Skeletal muscle satellite cell (primary cell): ENCODE measurements at regions not wholly inside any gene's neighbourhood (a gene's known extent, or its start where the extent isn't known, plus 50 kb on each side); places are given as distances from the start of the nearest gene placed in this dataset.

ENCODE experiments used
- H3K27me3 ChIP-seq: 2 replicates; pipeline ENCODE4 v1.7.0; 2013; ENCODE audit warnings: low read length; ENCODE audit not compliant: control insufficient read depth, insufficient read depth
- H3K36me3 ChIP-seq: 2 replicates; pipeline ENCODE4 v1.7.0; 2013; ENCODE audit warnings: mild to moderate bottlenecking, control low read depth, low read length; ENCODE audit not compliant: insufficient read depth
- H3K4me1 ChIP-seq: 2 replicates; pipeline ENCODE4 v1.7.0; 2013; ENCODE audit warnings: low read length; ENCODE audit not compliant: control insufficient read depth, insufficient read depth
- H3K4me2 ChIP-seq: 2 replicates; pipeline ENCODE4 v1.7.0; 2013; ENCODE audit warnings: mild to moderate bottlenecking, low read length
- H3K4me3 ChIP-seq: 2 replicates; pipeline ENCODE4 v1.7.0; 2013; ENCODE audit warnings: low read length
- H3K9ac ChIP-seq: 2 replicates; pipeline ENCODE4 v1.7.0; 2013; ENCODE audit warnings: mild to moderate bottlenecking, low read depth, low read length, moderate library complexity
- H3K9me3 ChIP-seq: replicated peaks from 2 replicates; pipeline ENCODE4 v1.7.0; 2013; ENCODE audit warnings: mild to moderate bottlenecking, control low read depth, low read length

GRCh38 chr3:117322866-117323265, 613.3 kb downstream of the TUSC7 start:
- no peaks in the 10 kb centered on the region for H3K36me3 ChIP-seq
- no peaks in the 10 kb centered on the region for H3K9me3 ChIP-seq
- no peak overlapping the region for H3K9ac ChIP-seq
- no peak overlapping the region for H3K4me3 ChIP-seq
- no peaks in the 10 kb centered on the region for H3K4me1 ChIP-seq
- no peak overlapping the region for H3K4me2 ChIP-seq
- peaks cover 2% of the 10 kb centered on the region for H3K27me3 ChIP-seq

DNA sequence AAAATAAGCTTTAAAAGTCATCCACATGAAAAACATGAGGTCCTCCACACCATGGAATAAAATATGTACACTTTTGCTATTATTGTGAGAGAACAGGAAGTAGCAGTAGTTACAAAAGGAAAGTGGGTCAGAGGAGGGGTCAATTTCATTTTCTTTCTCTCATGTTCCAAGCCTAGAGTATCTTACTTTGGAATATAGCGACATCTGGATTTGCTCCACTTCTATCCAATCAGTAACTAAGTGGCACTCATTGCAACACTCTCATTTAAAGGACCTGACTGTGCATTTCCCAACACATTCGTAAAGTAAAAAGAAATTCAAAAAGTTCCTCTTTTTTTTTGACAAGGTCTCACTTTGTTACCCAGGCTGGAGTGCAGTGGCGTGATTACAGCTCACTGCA, 637.3 kb downstream of the TUSC7 start:
- no peaks in the 10 kb centered on the region for H3K36me3 ChIP-seq
- peaks cover under 1% of the 10 kb centered on the region for H3K27me3 ChIP-seq
- H3K4me1 ChIP-seq: no peaks in the 10 kb centered on the region
- H3K4me3 ChIP-seq: no peak overlapping the region
- no peak overlapping the region for H3K4me2 ChIP-seq
- H3K9ac ChIP-seq: no peak overlapping the region
- no peaks in the 10 kb centered on the region for H3K9me3 ChIP-seq

GRCh38 chr3:117348884-117349283, 639.3 kb downstream of the TUSC7 start:
- Histone ChIP-seq H3K4me1 (no peaks in the 10 kb centered on the region), H3K4me3 (no peak overlapping the region), H3K27me3 (no peaks in the 10 kb centered on the region), H3K9me3 (no peaks in the 10 kb centered on the region), H3K4me2 (no peak overlapping the region), H3K9ac (no peak overlapping the region), H3K36me3 (no peaks in the 10 kb centered on the region)

DNA sequence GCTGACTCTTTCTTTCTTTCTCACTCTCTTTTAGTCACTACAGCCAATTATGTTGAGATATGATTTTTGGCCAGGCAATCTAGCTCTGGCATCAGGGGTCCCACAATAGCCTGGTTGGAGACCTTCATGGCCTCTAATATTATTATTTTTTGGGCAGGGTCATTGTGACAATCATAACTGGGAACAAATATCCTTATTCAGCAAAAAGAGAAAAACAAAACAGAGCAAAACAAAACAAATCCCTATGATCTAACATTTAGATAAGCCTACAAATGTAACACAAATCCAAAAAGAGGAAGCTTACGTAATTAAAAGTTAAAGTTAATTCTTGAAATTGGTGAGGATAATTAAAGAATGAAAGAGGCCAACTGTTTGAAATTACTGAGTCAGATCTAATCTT, 640.0 kb downstream of the TUSC7 start:
- no peaks in the 10 kb centered on the region for H3K9me3 ChIP-seq
- H3K36me3 ChIP-seq: no peaks in the 10 kb centered on the region
- H3K4me2 ChIP-seq: no peak overlapping the region
- H3K4me3 ChIP-seq: no peak overlapping the region
- H3K4me1 ChIP-seq: no peaks in the 10 kb centered on the region
- no peaks in the 10 kb centered on the region for H3K27me3 ChIP-seq
- H3K9ac ChIP-seq: no peak overlapping the region

DNA sequence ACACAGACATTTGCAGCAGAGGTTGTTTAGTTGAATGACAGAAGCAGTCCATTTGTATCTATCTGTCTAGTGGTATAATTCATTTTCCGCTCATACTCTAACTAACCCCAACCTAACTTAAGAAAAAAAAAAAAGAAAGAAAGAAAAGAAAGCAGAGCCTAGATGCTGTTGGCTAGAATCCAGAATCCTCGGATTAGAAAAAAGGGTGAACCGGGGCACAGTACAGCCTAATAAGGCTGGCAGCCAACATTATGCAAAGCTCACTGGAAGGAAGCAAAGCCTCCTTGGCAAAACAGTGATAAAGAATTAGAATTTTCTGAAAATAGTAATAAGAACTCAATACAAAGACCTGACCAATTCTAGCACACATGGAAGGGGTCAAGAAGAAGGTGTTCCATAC, 640.8 kb downstream of the TUSC7 start:
- H3K4me1 ChIP-seq: no peaks in the 10 kb centered on the region
- H3K27me3 ChIP-seq: no peaks in the 10 kb centered on the region
- H3K4me3 ChIP-seq: no peak overlapping the region
- no peak overlapping the region for H3K9ac ChIP-seq
- no peak overlapping the region for H3K4me2 ChIP-seq
- no peaks in the 10 kb centered on the region for H3K36me3 ChIP-seq
- no peaks in the 10 kb centered on the region for H3K9me3 ChIP-seq

GRCh38 chr3:117355566-117355965, 646.0 kb downstream of the TUSC7 start:
- no peak overlapping the region for H3K4me3 ChIP-seq

GRCh38 chr3:117356091-117356705, 646.6 kb downstream of the TUSC7 start:
- Histone ChIP-seq H3K4me1 (no peaks in the 10 kb centered on the region), H3K9ac (no peak overlapping the region), H3K36me3 (no peaks in the 10 kb centered on the region), H3K27me3 (no peaks in the 10 kb centered on the region), H3K4me2 (no peak overlapping the region), H3K9me3 (no peaks in the 10 kb centered on the region), H3K4me3 (no peak overlapping the region)

More at GRCh38 chr3:117355566-117355965, 646.0 kb downstream of the TUSC7 start:
- Histone ChIP-seq H3K4me2 (no peak overlapping the region), H3K9me3 (no peaks in the 10 kb centered on the region), H3K27me3 (no peaks in the 10 kb centered on the region), H3K9ac (no peak overlapping the region), H3K4me1 (no peaks in the 10 kb centered on the region), H3K36me3 (no peaks in the 10 kb centered on the region)

DNA sequence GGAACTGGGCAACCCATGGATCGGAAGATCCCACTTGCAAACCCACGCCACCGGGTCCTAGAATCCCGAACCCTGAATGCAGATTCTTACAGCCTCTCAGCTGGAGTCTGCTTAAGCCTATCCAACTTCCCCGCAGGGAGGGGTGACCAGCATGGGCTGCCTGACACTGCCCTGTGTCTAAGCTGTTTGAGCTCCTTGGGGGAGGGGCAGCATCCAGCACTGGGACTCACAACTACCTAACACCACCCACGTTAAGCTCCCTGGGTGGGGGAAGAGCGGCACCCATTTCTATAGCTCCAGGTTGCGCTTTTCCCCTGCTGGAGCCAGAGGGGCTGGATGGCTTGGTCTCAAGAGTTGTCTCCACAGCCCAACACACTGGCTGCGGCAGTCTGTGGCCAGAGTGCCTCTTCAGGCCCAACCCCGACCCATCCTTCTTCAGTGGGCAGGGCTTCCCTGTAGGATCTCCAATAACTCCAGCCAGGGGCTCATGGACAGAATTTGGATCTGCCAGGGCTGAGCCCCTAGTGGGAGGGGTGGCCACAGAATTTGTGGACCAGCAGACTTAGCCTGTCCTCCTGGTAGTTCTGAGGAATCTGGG, 649.2 kb downstream of the TUSC7 start:
- no peak overlapping the region for H3K9ac ChIP-seq
- no peak overlapping the region for H3K4me3 ChIP-seq
- H3K4me2 ChIP-seq: no peak overlapping the region
- no peaks in the 10 kb centered on the region for H3K4me1 ChIP-seq
- no peaks in the 10 kb centered on the region for H3K27me3 ChIP-seq
- H3K36me3 ChIP-seq: no peaks in the 10 kb centered on the region
- H3K9me3 ChIP-seq: no peaks in the 10 kb centered on the region

GRCh38 chr3:117366574-117366973, 657.0 kb downstream of the TUSC7 start:
- H3K4me1 ChIP-seq: peaks cover 11% of the 10 kb centered on the region
- H3K9ac ChIP-seq: no peak overlapping the region
- no peaks in the 10 kb centered on the region for H3K36me3 ChIP-seq
- no peak overlapping the region for H3K4me2 ChIP-seq
- H3K4me3 ChIP-seq: no peak overlapping the region
- H3K27me3 ChIP-seq: no peaks in the 10 kb centered on the region
- no peaks in the 10 kb centered on the region for H3K9me3 ChIP-seq

DNA sequence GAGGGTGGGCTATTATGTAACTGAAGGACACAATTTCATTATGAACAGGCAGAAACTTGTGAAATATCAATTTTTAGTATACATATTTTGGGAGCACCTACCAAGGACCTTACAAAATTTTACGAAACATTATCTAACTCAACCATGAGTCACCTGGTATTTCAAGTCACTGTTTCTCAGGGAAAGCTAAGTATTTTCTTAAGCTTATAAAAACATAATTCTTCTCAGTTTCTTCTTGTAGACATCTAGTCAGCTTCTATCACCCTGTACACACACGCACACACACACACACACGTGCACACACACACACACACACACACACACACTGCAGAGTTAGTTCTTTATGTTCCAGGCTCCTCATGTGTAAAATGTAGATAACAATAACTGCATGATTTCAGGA, 658.3 kb downstream of the TUSC7 start:
- Histone ChIP-seq H3K36me3 (no peaks in the 10 kb centered on the region), H3K4me3 (no peak overlapping the region), H3K4me1 (peaks cover 11% of the 10 kb centered on the region), H3K9me3 (no peaks in the 10 kb centered on the region), H3K4me2 (no peak overlapping the region), H3K9ac (no peak overlapping the region), H3K27me3 (no peaks in the 10 kb centered on the region)

DNA sequence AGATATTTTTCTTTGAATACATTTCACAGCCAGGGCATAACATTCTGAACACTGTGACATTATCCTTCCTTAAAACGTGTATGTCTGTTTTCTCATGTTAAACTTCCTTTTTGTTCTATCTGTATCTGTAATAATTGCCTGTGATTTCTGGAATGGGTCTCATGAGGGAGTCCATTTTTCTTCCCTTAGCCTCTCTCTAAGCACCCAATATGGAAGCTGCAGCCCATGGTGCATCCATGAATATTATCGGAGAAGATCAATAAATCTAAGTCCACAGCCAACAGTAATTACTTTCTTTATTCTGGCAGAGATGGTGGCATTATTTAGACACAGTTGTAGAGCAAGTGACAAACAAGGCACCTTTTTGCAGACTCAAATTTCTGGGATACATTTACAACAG, 671.1 kb downstream of the TUSC7 start:
- Histone ChIP-seq H3K4me2 (no peak overlapping the region), H3K9ac (no peak overlapping the region), H3K36me3 (no peaks in the 10 kb centered on the region), H3K4me3 (no peak overlapping the region), H3K4me1 (no peaks in the 10 kb centered on the region), H3K27me3 (no peaks in the 10 kb centered on the region), H3K9me3 (no peaks in the 10 kb centered on the region)

DNA sequence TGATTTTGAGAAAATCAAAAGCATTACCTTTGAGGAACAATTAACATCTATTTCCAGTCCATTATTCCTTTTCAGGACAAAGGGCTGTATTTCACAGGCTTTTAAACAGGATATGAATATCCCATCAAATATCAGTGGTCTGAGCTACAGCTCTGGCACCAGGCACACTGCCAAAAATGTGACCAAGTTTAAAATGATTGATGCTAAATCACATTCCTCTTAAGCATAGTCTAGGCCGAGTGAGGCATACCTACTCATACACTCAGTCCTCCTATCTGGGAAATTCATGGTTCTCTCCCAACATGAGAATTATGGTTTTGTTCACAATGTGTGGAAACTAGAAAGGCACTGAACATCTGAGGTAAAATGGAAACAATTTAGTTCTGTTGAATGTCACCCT, 683.5 kb downstream of the TUSC7 start:
- Histone ChIP-seq H3K9me3 (no peaks in the 10 kb centered on the region), H3K4me2 (no peak overlapping the region), H3K27me3 (no peaks in the 10 kb centered on the region), H3K36me3 (no peaks in the 10 kb centered on the region), H3K4me1 (no peaks in the 10 kb centered on the region), H3K4me3 (no peak overlapping the region), H3K9ac (no peak overlapping the region)
